ENCODE measurements at regions not wholly inside any gene's neighbourhood (a gene's known extent, or its start where the extent isn't known, plus 50 kb on each side); places are given as distances from the start of the nearest gene placed in this dataset.

- DNase-seq (no peak), ATAC-seq (no peak)
- intact Hi-C loops (cut with DNase I) = no loop called here
- no peak overlapping the region for H3K27ac ChIP-seq (ENCODE audit: low read length)
- no peaks in the 10 kb centered on the region for H3K27me3 ChIP-seq (ENCODE audit: control insufficient read depth, insufficient read depth)
- H3K4me1 ChIP-seq (ENCODE audit: control insufficient read depth, insufficient read depth, low read length) = no peaks in the 10 kb centered on the region
- H3K4me3 ChIP-seq (ENCODE audit: low read length) = no peak overlapping the region
- H3K9me3 ChIP-seq (ENCODE audit: control insufficient read depth, low read length) = no peaks in the 10 kb centered on the region
These were observed 472.9 kb upstream of the COBL start for GRCh38 chr7:51789489-51789888.

DNA sequence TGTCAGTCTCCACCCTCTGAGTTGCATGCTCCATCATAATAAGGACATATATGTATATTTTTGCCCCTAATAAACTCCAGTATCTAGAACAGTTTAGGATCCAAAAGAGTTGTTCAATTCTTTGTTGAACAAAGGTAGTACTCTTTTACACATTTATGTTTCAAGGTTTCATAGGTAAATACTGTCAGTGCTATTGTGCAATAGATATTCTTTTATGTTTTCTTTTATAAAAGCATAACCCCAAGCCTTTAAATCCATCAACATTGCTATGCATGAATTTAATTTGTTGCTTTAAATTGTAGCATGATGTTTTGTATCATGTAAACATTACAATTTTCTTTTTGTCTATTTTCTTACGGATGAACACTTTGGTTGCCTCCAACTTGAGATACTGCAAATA is 469.7 kb upstream of the COBL start:
- no peak overlapping the region for H3K27ac ChIP-seq (ENCODE audit: low read length)
- intact Hi-C loops (cut with DNase I) = no loop called here
- no peak for ATAC-seq
- no peak for DNase-seq
- no peaks in the 10 kb centered on the region for H3K4me1 ChIP-seq (ENCODE audit: control insufficient read depth, insufficient read depth, low read length)
- H3K9me3 ChIP-seq (ENCODE audit: control insufficient read depth, low read length) = no peaks in the 10 kb centered on the region
- no peak overlapping the region for H3K4me3 ChIP-seq (ENCODE audit: low read length)
- H3K27me3 ChIP-seq (ENCODE audit: control insufficient read depth, insufficient read depth) = no peaks in the 10 kb centered on the region
- 91% methylated on average over 1 of the region's 1 CpG for WGBS

GRCh38 chr7:51785876-51786275 is 469.3 kb upstream of the COBL start:
- no peaks in the 10 kb centered on the region for H3K4me1 ChIP-seq (ENCODE audit: control insufficient read depth, insufficient read depth, low read length)
- WGBS = 84% methylated on average over 9 of the region's 9 CpGs
- no peaks in the 10 kb centered on the region for H3K27me3 ChIP-seq (ENCODE audit: control insufficient read depth, insufficient read depth)
- no peaks in the 10 kb centered on the region for H3K9me3 ChIP-seq (ENCODE audit: control insufficient read depth, low read length)
- ATAC-seq (no peak), DNase-seq (no peak)
- intact Hi-C loops (cut with DNase I) = no loop called here
- no peak overlapping the region for H3K4me3 ChIP-seq (ENCODE audit: low read length)
- no peak overlapping the region for H3K27ac ChIP-seq (ENCODE audit: low read length)

DNA sequence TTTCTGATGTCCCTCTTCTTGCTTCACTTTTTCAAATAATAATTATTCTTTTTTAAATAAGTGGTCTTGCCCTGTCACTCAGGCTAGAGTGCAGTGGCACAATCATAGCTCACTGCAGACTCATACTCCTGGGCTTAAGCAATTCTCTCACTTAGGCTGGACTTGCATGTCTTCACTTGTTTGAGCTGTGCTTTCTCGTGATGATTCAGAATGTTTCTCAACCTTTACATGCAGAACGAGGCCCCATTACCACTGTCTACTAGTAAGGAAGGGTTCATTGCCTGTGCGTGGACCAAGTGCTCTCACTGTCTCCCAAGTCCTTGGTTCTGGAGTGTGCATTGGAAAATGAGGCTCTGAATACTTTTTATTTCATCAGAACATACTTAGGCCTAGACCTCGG is 468.6 kb upstream of the COBL start:
- no peaks in the 10 kb centered on the region for H3K9me3 ChIP-seq (ENCODE audit: control insufficient read depth, low read length)
- intact Hi-C loops (cut with DNase I) = no loop called here
- DNase-seq (no peak), ATAC-seq (no peak)
- H3K4me1 ChIP-seq (ENCODE audit: control insufficient read depth, insufficient read depth, low read length) = no peaks in the 10 kb centered on the region
- H3K4me3 ChIP-seq (ENCODE audit: low read length) = no peak overlapping the region
- no peak overlapping the region for H3K27ac ChIP-seq (ENCODE audit: low read length)
- 73% methylated on average over 4 of the region's 4 CpGs for WGBS
- H3K27me3 ChIP-seq (ENCODE audit: control insufficient read depth, insufficient read depth) = no peaks in the 10 kb centered on the region

GRCh38 chr7:51783241-51783640 is 466.6 kb upstream of the COBL start:
- H3K9me3 ChIP-seq (ENCODE audit: control insufficient read depth, low read length) = no peaks in the 10 kb centered on the region
- H3K4me3 ChIP-seq (ENCODE audit: low read length) = no peak overlapping the region
- no peak overlapping the region for H3K27ac ChIP-seq (ENCODE audit: low read length)
- intact Hi-C loops (cut with DNase I) = no loop called here
- no peaks in the 10 kb centered on the region for H3K4me1 ChIP-seq (ENCODE audit: control insufficient read depth, insufficient read depth, low read length)
- ATAC-seq (no peak), DNase-seq (no peak)
- WGBS = 42% methylated on average over 2 of the region's 2 CpGs
- H3K27me3 ChIP-seq (ENCODE audit: control insufficient read depth, insufficient read depth) = no peaks in the 10 kb centered on the region

DNA sequence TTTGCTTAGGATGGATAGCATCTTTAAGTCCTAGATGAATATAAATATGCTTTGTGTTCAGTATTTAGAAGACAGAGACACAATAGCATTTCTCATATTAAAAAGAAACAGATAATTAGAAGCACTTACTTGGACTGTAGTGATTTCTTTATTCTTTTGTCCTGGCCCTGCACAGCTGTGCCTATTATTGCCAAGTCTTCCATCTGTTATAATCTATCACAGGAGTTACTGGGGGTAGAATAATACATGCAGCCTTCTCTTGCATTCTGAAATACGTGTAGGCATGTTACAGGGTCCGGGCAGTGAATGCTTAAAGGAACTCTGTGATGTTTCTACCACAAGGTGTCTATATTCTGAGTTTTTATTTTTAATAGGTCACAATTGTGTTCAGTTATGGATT is 461.5 kb upstream of the COBL start:
- Histone ChIP-seq H3K27me3 (ENCODE audit: control insufficient read depth, insufficient read depth) (no peaks in the 10 kb centered on the region), H3K9me3 (ENCODE audit: control insufficient read depth, low read length) (no peaks in the 10 kb centered on the region), H3K4me1 (ENCODE audit: control insufficient read depth, insufficient read depth, low read length) (no peaks in the 10 kb centered on the region), H3K4me3 (ENCODE audit: low read length) (no peak overlapping the region), H3K27ac (ENCODE audit: low read length) (no peak overlapping the region)
- WGBS = 69% methylated on average over 2 of the region's 2 CpGs
- DNase-seq (no peak), ATAC-seq (no peak)
- intact Hi-C loops (cut with DNase I) = no loop called here

GRCh38 chr7:51774178-51774577 is 457.6 kb upstream of the COBL start:
- ATAC-seq (no peak), DNase-seq (no peak)
- H3K9me3 ChIP-seq (ENCODE audit: control insufficient read depth, low read length) = no peaks in the 10 kb centered on the region
- no peak overlapping the region for H3K27ac ChIP-seq (ENCODE audit: low read length)
- no peaks in the 10 kb centered on the region for H3K27me3 ChIP-seq (ENCODE audit: control insufficient read depth, insufficient read depth)
- no peaks in the 10 kb centered on the region for H3K4me1 ChIP-seq (ENCODE audit: control insufficient read depth, insufficient read depth, low read length)
- WGBS = 73% methylated on average over 7 of the region's 7 CpGs
- intact Hi-C loops (cut with DNase I) = no loop called here
- H3K4me3 ChIP-seq (ENCODE audit: low read length) = no peak overlapping the region

- no peak for ATAC-seq
- H3K4me3 ChIP-seq (ENCODE audit: low read length) = no peak overlapping the region
- H3K9me3 ChIP-seq (ENCODE audit: control insufficient read depth, low read length) = no peaks in the 10 kb centered on the region
- intact Hi-C loops (cut with DNase I) = no loop called here
- DNase-seq = no peak
- H3K27me3 ChIP-seq (ENCODE audit: control insufficient read depth, insufficient read depth) = no peaks in the 10 kb centered on the region
- no peak overlapping the region for H3K27ac ChIP-seq (ENCODE audit: low read length)
- H3K4me1 ChIP-seq (ENCODE audit: control insufficient read depth, insufficient read depth, low read length) = no peaks in the 10 kb centered on the region
- WGBS = 66% methylated on average over 2 of the region's 2 CpGs
These were observed 455.6 kb upstream of the COBL start for GRCh38 chr7:51772190-51772589.

- H3K4me1 ChIP-seq (ENCODE audit: control insufficient read depth, insufficient read depth, low read length) = no peaks in the 10 kb centered on the region
- H3K27ac ChIP-seq (ENCODE audit: low read length) = no peak overlapping the region
- H3K4me3 ChIP-seq (ENCODE audit: low read length) = no peak overlapping the region
- intact Hi-C loops (cut with DNase I) = no loop called here
- H3K27me3 ChIP-seq (ENCODE audit: control insufficient read depth, insufficient read depth) = no peaks in the 10 kb centered on the region
- H3K9me3 ChIP-seq (ENCODE audit: control insufficient read depth, low read length) = no peaks in the 10 kb centered on the region
- ATAC-seq (no peak), DNase-seq (no peak)
- WGBS = 84% methylated on average over 2 of the region's 2 CpGs
These were observed 448.4 kb upstream of the COBL start for GRCh38 chr7:51764976-51765375.

DNA sequence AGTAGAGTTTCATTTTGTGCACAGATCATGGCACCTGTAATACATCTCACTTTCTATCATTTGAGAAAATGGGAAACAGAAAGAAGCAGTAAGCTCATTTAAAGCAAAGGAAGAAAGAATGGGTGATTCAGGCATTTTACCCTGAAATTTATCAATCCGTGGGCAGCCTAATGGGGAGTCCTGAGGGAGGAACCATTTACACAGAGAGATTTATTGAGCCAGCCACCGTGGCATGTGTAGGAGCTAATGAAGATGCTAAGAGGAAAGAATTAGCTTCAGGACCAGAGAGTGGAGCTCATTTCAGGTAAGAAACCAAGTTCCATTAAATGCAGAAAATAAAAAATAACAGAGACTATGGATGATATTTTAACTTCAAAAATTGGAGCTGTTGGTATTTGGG is 443.4 kb upstream of the COBL start:
- intact Hi-C loops (cut with DNase I) = no loop called here
- WGBS = 54% methylated on average over 2 of the region's 2 CpGs
- no peak for DNase-seq
- no peaks in the 10 kb centered on the region for H3K4me1 ChIP-seq (ENCODE audit: control insufficient read depth, insufficient read depth, low read length)
- no peaks in the 10 kb centered on the region for H3K9me3 ChIP-seq (ENCODE audit: control insufficient read depth, low read length)
- no peak overlapping the region for H3K27ac ChIP-seq (ENCODE audit: low read length)
- no peaks in the 10 kb centered on the region for H3K27me3 ChIP-seq (ENCODE audit: control insufficient read depth, insufficient read depth)
- H3K4me3 ChIP-seq (ENCODE audit: low read length) = no peak overlapping the region
- no peak for ATAC-seq

GRCh38 chr7:51757960-51758359 is 441.4 kb upstream of the COBL start:
- DNase-seq = no peak
- 80% methylated on average over 6 of the region's 6 CpGs for WGBS
- H3K4me1 ChIP-seq (ENCODE audit: control insufficient read depth, insufficient read depth, low read length) = no peaks in the 10 kb centered on the region
- no peak overlapping the region for H3K4me3 ChIP-seq (ENCODE audit: low read length)
- no peak overlapping the region for H3K27ac ChIP-seq (ENCODE audit: low read length)
- intact Hi-C loops (cut with DNase I) = no loop called here
- no peak for ATAC-seq
- H3K27me3 ChIP-seq (ENCODE audit: control insufficient read depth, insufficient read depth) = no peaks in the 10 kb centered on the region
- no peaks in the 10 kb centered on the region for H3K9me3 ChIP-seq (ENCODE audit: control insufficient read depth, low read length)

- H3K27ac ChIP-seq (ENCODE audit: low read length) = no peak overlapping the region
- no peak for DNase-seq
- intact Hi-C loops (cut with DNase I) = no loop called here
- H3K4me1 ChIP-seq (ENCODE audit: control insufficient read depth, insufficient read depth, low read length) = no peaks in the 10 kb centered on the region
- no peak overlapping the region for H3K4me3 ChIP-seq (ENCODE audit: low read length)
- H3K9me3 ChIP-seq (ENCODE audit: control insufficient read depth, low read length) = no peaks in the 10 kb centered on the region
- H3K27me3 ChIP-seq (ENCODE audit: control insufficient read depth, insufficient read depth) = no peaks in the 10 kb centered on the region
- no peak for ATAC-seq
These were observed 416.3 kb upstream of the COBL start for GRCh38 chr7:51732951-51733350.
